NOMO-1 (cell line): ENCODE measurements at regions not wholly inside any gene's neighbourhood (a gene's known extent, or its start where the extent isn't known, plus 50 kb on each side); places are given as distances from the start of the nearest gene placed in this dataset.
A peak's percentile ranks its signal among the peaks of the same experiment; 100 is the strongest.
"Not testable (repeated sequence)": the region's sequence is repeated elsewhere in the genome, so short reads cannot be mapped to it uniquely, and the experiment has no call there.

Source experiments
- DNase-seq, 2 experiments: peaks; one replicate each; lab custom pipeline; 2025; ENCODE audit not compliant: unreplicated experiment in 2 of 2; lab: John Stamatoyannopoulos, UW

- DNase-seq = no peak
These were observed 1365.3 kb downstream of the NCAM2 start for GRCh38 chr21:22363504-22363903.

- no peak for DNase-seq
These were observed 1366.0 kb downstream of the NCAM2 start for GRCh38 chr21:22364163-22364562.

- no peak for DNase-seq
These were observed 1376.2 kb downstream of the NCAM2 start for GRCh38 chr21:22374218-22374969.

GRCh38 chr21:22377795-22378194, 1379.6 kb downstream of the NCAM2 start:
- DNase-seq = not testable (repeated sequence)

- DNase-seq = no peak
These were observed 1395.1 kb downstream of the NCAM2 start for GRCh38 chr21:22393324-22393723.

- DNase-seq = no peak
These were observed 1397.8 kb downstream of the NCAM2 start for GRCh38 chr21:22395965-22396364.

GRCh38 chr21:22399681-22400514, 1401.7 kb downstream of the NCAM2 start:
- DNase-seq = no peak

GRCh38 chr21:22409571-22409970, 1411.4 kb downstream of the NCAM2 start:
- no peak for DNase-seq

GRCh38 chr21:22416555-22416954, 1418.3 kb downstream of the NCAM2 start:
- no peak for DNase-seq

- DNase-seq = peak in 1 of 2 experiments; percentile 54
These were observed 1423.4 kb downstream of the NCAM2 start for GRCh38 chr21:22421416-22422180.

GRCh38 chr21:22438428-22439086, 1440.3 kb downstream of the NCAM2 start:
- no peak for DNase-seq

- no peak for DNase-seq
These were observed 1446.8 kb downstream of the NCAM2 start for GRCh38 chr21:22444990-22445389.

- DNase-seq = no peak
These were observed 1452.3 kb downstream of the NCAM2 start for GRCh38 chr21:22450507-22450906.

- DNase-seq = no peak
These were observed 1458.0 kb downstream of the NCAM2 start for GRCh38 chr21:22456241-22456640.

GRCh38 chr21:22468893-22469292, 1470.7 kb downstream of the NCAM2 start:
- DNase-seq = no peak

- DNase-seq = no peak
These were observed 1476.2 kb downstream of the NCAM2 start for GRCh38 chr21:22474403-22474802.

- no peak for DNase-seq
These were observed 1478.0 kb downstream of the NCAM2 start for GRCh38 chr21:22476214-22476613.

GRCh38 chr21:22476726-22477646, 1478.8 kb downstream of the NCAM2 start:
- DNase-seq = no peak

GRCh38 chr21:22490049-22490448, 1491.8 kb downstream of the NCAM2 start:
- DNase-seq = no peak

- peak; percentile 72 to 81 for DNase-seq
These were observed 1518.0 kb downstream of the NCAM2 start for GRCh38 chr21:22516230-22516629.
